HEK293 (cell line): ENCODE measurements at regions not wholly inside any gene's neighbourhood (a gene's known extent, or its start where the extent isn't known, plus 50 kb on each side); places are given as distances from the start of the nearest gene placed in this dataset.
"Not testable (repeated sequence)": the region's sequence is repeated elsewhere in the genome, so short reads cannot be mapped to it uniquely, and the experiment has no call there.

Experiments used
- CTCF ChIA-PET: fragments of 350-600 bp; formaldehyde crosslinking; extraction: SDS; loops from one replicate; lab custom pipeline; 2021; ENCODE audit warnings: antibody characterized with exemption; lab: Yijun Ruan, JAX
- POLR2A ChIA-PET: fragments of 300-600 bp; formaldehyde crosslinking; extraction: SDS; loops from one replicate; lab custom pipeline; 2020; ENCODE audit warnings: antibody characterized with exemption, inconsistent platforms; lab: Yijun Ruan, JAX
- H3K27ac ChIP-seq: fragments of 200-500 bp; sonication (Bioruptor generic); 2 replicates; pipeline ENCODE4 v1.5.1; 2014; ENCODE audit warnings: low read depth, low read length, control low read depth, inconsistent platforms; ENCODE audit errors: extremely low read depth
- H3K36me3 ChIP-seq, 2 experiments: fragments of 200-500 bp in 1 of 2; sonication (Bioruptor generic) in 1 of 2; 1 replicate in 1 of 2; 2 replicates in 1 of 2; pipeline ENCODE4 v1.5.1; 2014 to 2017; ENCODE audit warnings: inconsistent platforms in 2 of 2, low read length in 2 of 2; ENCODE audit not compliant: control insufficient read depth in 2 of 2, insufficient read depth in 1 of 2
- H3K4me1 ChIP-seq: fragments of 200-500 bp; sonication (Bioruptor generic); 2 replicates; pipeline ENCODE4 v1.5.1; 2014; ENCODE audit warnings: mild to moderate bottlenecking, low read length, inconsistent platforms; ENCODE audit not compliant: control insufficient read depth, insufficient read depth
- H3K4me3 ChIP-seq: 2 replicates; pipeline ENCODE4 v1.5.1; 2011; ENCODE audit warnings: low read depth, mild to moderate bottlenecking, control low read depth, low read length, moderate library complexity
- H3K9me3 ChIP-seq: fragments of 200-500 bp; sonication (Bioruptor generic); 2 replicates; pipeline ENCODE4 v1.5.1; 2014; ENCODE audit warnings: low read depth, low read length, inconsistent platforms; ENCODE audit not compliant: control insufficient read depth, insufficient read depth
- HOXC10 ChIP-seq: sonication (generic); formaldehyde crosslinking; IDR thresholded peaks from 2 replicates; pipeline ENCODE4 v1.8.1; 2023; ENCODE audit warnings: mild to moderate bottlenecking, missing genetic modification reagents
- PRDM2 ChIP-seq: fragments of 450-650 bp; formaldehyde crosslinking; IDR thresholded peaks from 2 replicates; pipeline ENCODE4 v1.5.1; 2016; ENCODE audit warnings: missing biosample characterization, missing genetic modification characterization, borderline replicate concordance
- REPIN1 ChIP-seq: fragments of 450-650 bp; formaldehyde crosslinking; IDR thresholded peaks from 2 replicates; pipeline ENCODE4 v1.5.1; 2017; ENCODE audit warnings: missing biosample characterization, missing genetic modification characterization, low read depth
- ZBTB20 ChIP-seq: fragments of 450-650 bp; formaldehyde crosslinking; IDR thresholded peaks from 2 replicates; pipeline ENCODE4 v1.5.1; 2016; ENCODE audit warnings: missing biosample characterization, missing genetic modification characterization
- ZBTB21 ChIP-seq: fragments of 450-650 bp; formaldehyde crosslinking; IDR thresholded peaks from 2 replicates; pipeline ENCODE4 v1.5.1; 2017; ENCODE audit warnings: missing biosample characterization, missing genetic modification characterization
- ZNF112 ChIP-seq: fragments of 450-650 bp; formaldehyde crosslinking; IDR thresholded peaks from 2 replicates; pipeline ENCODE4 v1.5.0; 2017; ENCODE audit warnings: missing biosample characterization, missing genetic modification characterization
- ZNF16 ChIP-seq: fragments of 450-650 bp; formaldehyde crosslinking; IDR thresholded peaks from 2 replicates; pipeline ENCODE4 v1.5.1; 2016; ENCODE audit warnings: low read depth, missing biosample characterization, missing genetic modification characterization
- ZNF221 ChIP-seq: fragments of 450-650 bp; formaldehyde crosslinking; IDR thresholded peaks from 2 replicates; pipeline ENCODE4 v1.5.1; 2017; ENCODE audit warnings: missing biosample characterization, missing genetic modification characterization, borderline replicate concordance
- ZNF248 ChIP-seq: fragments of 450-650 bp; formaldehyde crosslinking; IDR thresholded peaks from 2 replicates; pipeline ENCODE4 v1.5.1; 2017; ENCODE audit warnings: missing biosample characterization, missing genetic modification characterization
- ZNF311 ChIP-seq: fragments of 450-650 bp; formaldehyde crosslinking; IDR thresholded peaks from 2 replicates; pipeline ENCODE4 v1.5.1; 2017; ENCODE audit warnings: missing biosample characterization, missing genetic modification characterization, borderline replicate concordance
- ZNF366 ChIP-seq: fragments of 450-650 bp; formaldehyde crosslinking; conservative IDR thresholded peaks from 2 replicates; pipeline ENCODE4 v1.5.1; 2016; ENCODE audit warnings: missing biosample characterization, missing genetic modification characterization
- ZNF785 ChIP-seq: fragments of 450-650 bp; formaldehyde crosslinking; IDR thresholded peaks from 2 replicates; pipeline ENCODE4 v1.5.1; 2016; ENCODE audit warnings: missing biosample characterization, missing genetic modification characterization
- ZNF837 ChIP-seq: fragments of 450-650 bp; formaldehyde crosslinking; IDR thresholded peaks from 2 replicates; pipeline ENCODE4 v1.5.1; 2016; ENCODE audit warnings: missing biosample characterization, missing genetic modification characterization
- ZSCAN23 ChIP-seq: fragments of 450-650 bp; formaldehyde crosslinking; IDR thresholded peaks from 2 replicates; pipeline ENCODE4 v1.5.1; 2016; ENCODE audit warnings: missing biosample characterization, missing genetic modification characterization
- ZSCAN4 ChIP-seq: fragments of 450-650 bp; formaldehyde crosslinking; IDR thresholded peaks from 2 replicates; pipeline ENCODE4 v1.5.1; 2017; ENCODE audit warnings: missing biosample characterization, missing genetic modification characterization

GRCh38 chr3:74904646-74905045, 290.2 kb upstream of the CNTN3 start (continued):
- TF ChIP-seq ZNF311 (tag by site-specific recombination), result no peak
- TF ChIP-seq ZNF248 (tag by site-specific recombination), result no peak
- TF ChIP-seq PRDM2 (tag by site-specific recombination), result no peak
- TF ChIP-seq ZNF837 (tag by site-specific recombination), result no peak
- TF ChIP-seq ZNF16, result no peak
- no peak for TF ChIP-seq ZBTB20

- H3K4me3 ChIP-seq, POLR2A ChIA-PET, H3K4me1 ChIP-seq, H3K27ac ChIP-seq, CTCF ChIA-PET, H3K9me3 ChIP-seq, H3K36me3 ChIP-seq: not testable (repeated sequence)
These were observed 285.5 kb upstream of the CNTN3 start for GRCh38 chr3:74899796-74900516.

- Histone ChIP-seq H3K27ac (no peak overlapping the region), H3K4me1 (no peaks in the 10 kb centered on the region), H3K9me3 (no peaks in the 10 kb centered on the region), H3K4me3 (no peak overlapping the region), H3K36me3 (no peaks in the 10 kb centered on the region)
- POLR2A ChIA-PET, result no interaction called here
- TF ChIP-seq ZNF248 (tag by site-specific recombination) (no peak), REPIN1 (tag by site-specific recombination) (no peak), HOXC10 (CRISPR knock-in tag) (no peak), ZNF366 (tag by site-specific recombination) (no peak), ZNF221 (tag by site-specific recombination) (no peak), ZBTB21 (no peak), ZNF112 (tag by site-specific recombination) (no peak), ZNF785 (tag by site-specific recombination) (no peak), ZSCAN23 (no peak), ZSCAN4 (tag by site-specific recombination) (no peak)
- CTCF ChIA-PET, result interaction anchor here (1.0 kb wide), 1 partner anchor 841 kb away, joined by 4 read pairs; no protein-coding TSS in a partner anchor
These were observed 282.5 kb upstream of the CNTN3 start for GRCh38 chr3:74897006-74897405.
